Large intestine (tissue), 3 donors: ENCODE measurements at regions not wholly inside any gene's neighbourhood (a gene's known extent, or its start where the extent isn't known, plus 50 kb on each side); places are given as distances from the start of the nearest gene placed in this dataset.

Experiments
- DNase-seq, 2 donors: peaks; one replicate each; pipeline versions ENCODE4 v3.0.0 to v3.0.0-alpha.2; 2013
- H3K27ac ChIP-seq: one replicate; pipeline ENCODE4 v1.5.1; 2013; ENCODE audit warnings: low read length
- H3K27me3 ChIP-seq: 2 replicates; pipeline ENCODE4 v1.6.1; 2013; ENCODE audit warnings: low read length; ENCODE audit not compliant: control insufficient read depth, insufficient read depth
- H3K36me3 ChIP-seq: 2 replicates; pipeline ENCODE4 v1.6.1; 2013; ENCODE audit warnings: low read length; ENCODE audit not compliant: control insufficient read depth, insufficient read depth
- H3K4me1 ChIP-seq: one replicate; pipeline ENCODE4 v1.6.1; 2013; ENCODE audit warnings: low read length; ENCODE audit not compliant: control insufficient read depth, insufficient read depth
- H3K4me3 ChIP-seq: one replicate; pipeline ENCODE4 v1.5.1; 2013; ENCODE audit warnings: low read length
- H3K9me3 ChIP-seq: one replicate; pipeline ENCODE4 v1.6.1; 2013; ENCODE audit warnings: mild to moderate bottlenecking, low read depth, low read length, moderate library complexity; ENCODE audit not compliant: control insufficient read depth
- WGBS: methylation state at CpG from one replicate; pipeline ENCODE4 v1.1.5; 2013; ENCODE audit warnings: low lambda C conversion rate; ENCODE audit not compliant: insufficient coverage; 5-methylcytosine and 5-hydroxymethylcytosine counted together

GRCh38 chr1:81471255-81471654 lies 329.5 kb upstream of the ADGRL2 start:
- 90% methylated on average over 2 of the region's 2 CpGs for WGBS
- Histone ChIP-seq H3K4me1 (no peaks in the 10 kb centered on the region), H3K36me3 (no peaks in the 10 kb centered on the region), H3K27me3 (no peaks in the 10 kb centered on the region), H3K27ac (no peak overlapping the region), H3K9me3 (no peaks in the 10 kb centered on the region), H3K4me3 (no peak overlapping the region)
- DNase-seq: no peak

GRCh38 chr1:81470275-81470674 lies 330.5 kb upstream of the ADGRL2 start:
- DNase-seq: no peak
- H3K27ac ChIP-seq: no peak overlapping the region
- 86% methylated on average over 2 of the region's 3 CpGs for WGBS
- no peaks in the 10 kb centered on the region for H3K4me1 ChIP-seq
- no peaks in the 10 kb centered on the region for H3K36me3 ChIP-seq
- no peak overlapping the region for H3K4me3 ChIP-seq
- H3K9me3 ChIP-seq: no peaks in the 10 kb centered on the region
- no peaks in the 10 kb centered on the region for H3K27me3 ChIP-seq

DNA sequence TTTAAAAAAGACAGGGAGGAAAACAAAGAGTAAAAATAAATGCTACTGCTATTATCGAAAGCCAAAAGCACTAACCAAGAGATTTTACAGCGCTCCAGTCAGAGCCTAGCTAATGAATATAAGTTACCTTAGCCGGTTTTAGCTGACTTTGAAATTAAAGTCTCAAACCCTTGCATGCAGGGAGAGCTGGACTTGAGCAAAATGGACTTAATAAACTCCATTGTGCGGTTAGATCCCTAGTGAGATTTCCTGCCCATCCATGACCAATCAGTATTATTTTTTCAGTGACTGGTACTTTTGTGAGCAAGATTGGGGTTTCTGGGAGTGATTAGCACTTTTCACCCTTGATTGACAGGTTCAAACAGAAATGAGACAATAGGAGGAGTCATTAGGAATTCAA lies 333.4 kb upstream of the ADGRL2 start:
- Histone ChIP-seq H3K9me3 (no peaks in the 10 kb centered on the region), H3K36me3 (no peaks in the 10 kb centered on the region), H3K27me3 (no peaks in the 10 kb centered on the region), H3K4me1 (no peaks in the 10 kb centered on the region), H3K4me3 (no peak overlapping the region), H3K27ac (no peak overlapping the region)
- WGBS: 95% methylated on average over 3 of the region's 4 CpGs
- DNase-seq: no peak

- WGBS: 40% methylated on average over 2 of the region's 4 CpGs
- peak; percentile 13 to 37 for DNase-seq
These were observed 333.8 kb upstream of the ADGRL2 start for GRCh38 chr1:81466961-81467360.

GRCh38 chr1:81463936-81464837 lies 336.5 kb upstream of the ADGRL2 start:
- no peak overlapping the region for H3K4me3 ChIP-seq
- DNase-seq: no peak
- WGBS: 82% methylated on average over 3 of the region's 8 CpGs

More at GRCh38 chr1:81466961-81467360, 333.8 kb upstream of the ADGRL2 start:
- Histone ChIP-seq H3K4me3 (no peak overlapping the region), H3K9me3 (no peaks in the 10 kb centered on the region), H3K36me3 (no peaks in the 10 kb centered on the region), H3K27me3 (no peaks in the 10 kb centered on the region), H3K4me1 (no peaks in the 10 kb centered on the region), H3K27ac (no peak overlapping the region)

DNA sequence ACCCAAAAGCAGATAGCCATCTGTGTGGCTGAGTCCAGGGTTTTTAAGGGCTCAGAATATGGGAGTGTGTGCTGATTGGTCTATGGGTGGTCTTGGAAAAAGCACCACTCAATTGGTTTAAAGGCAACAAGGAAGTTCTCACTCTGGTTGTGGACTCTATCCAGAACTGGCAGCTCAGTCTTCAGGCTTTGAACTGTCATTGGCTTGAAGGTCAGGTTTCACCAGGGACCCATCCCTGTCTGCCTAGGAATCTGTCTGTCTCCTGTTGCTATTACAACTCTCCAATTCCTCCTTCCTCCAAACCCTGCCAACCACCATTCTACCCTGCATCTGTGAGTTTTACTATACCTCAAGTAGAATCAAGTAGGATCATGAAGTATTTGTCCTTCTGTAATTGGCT lies 341.7 kb upstream of the ADGRL2 start:
- no peak overlapping the region for H3K4me3 ChIP-seq
- no peaks in the 10 kb centered on the region for H3K27me3 ChIP-seq
- DNase-seq: no peak
- no peaks in the 10 kb centered on the region for H3K4me1 ChIP-seq
- H3K27ac ChIP-seq: no peak overlapping the region
- H3K36me3 ChIP-seq: no peaks in the 10 kb centered on the region
- H3K9me3 ChIP-seq: no peaks in the 10 kb centered on the region

More at GRCh38 chr1:81463936-81464837, 336.5 kb upstream of the ADGRL2 start:
- H3K4me1 ChIP-seq: no peaks in the 10 kb centered on the region
- no peaks in the 10 kb centered on the region for H3K27me3 ChIP-seq
- H3K9me3 ChIP-seq: no peaks in the 10 kb centered on the region
- H3K27ac ChIP-seq: no peak overlapping the region
- H3K36me3 ChIP-seq: no peaks in the 10 kb centered on the region

GRCh38 chr1:81458186-81458585 lies 342.5 kb upstream of the ADGRL2 start:
- WGBS: no CpG with 5 or more reads among the region's 4 CpGs
- no peaks in the 10 kb centered on the region for H3K36me3 ChIP-seq
- no peaks in the 10 kb centered on the region for H3K27me3 ChIP-seq
- DNase-seq: no peak
- H3K27ac ChIP-seq: no peak overlapping the region
- no peaks in the 10 kb centered on the region for H3K9me3 ChIP-seq
- no peak overlapping the region for H3K4me3 ChIP-seq
- no peaks in the 10 kb centered on the region for H3K4me1 ChIP-seq

GRCh38 chr1:81455481-81455880 lies 345.3 kb upstream of the ADGRL2 start:
- Histone ChIP-seq H3K27ac (no peak overlapping the region), H3K4me3 (no peak overlapping the region), H3K9me3 (no peaks in the 10 kb centered on the region), H3K4me1 (peaks cover 7% of the 10 kb centered on the region), H3K36me3 (no peaks in the 10 kb centered on the region), H3K27me3 (no peaks in the 10 kb centered on the region)
- WGBS: 98% methylated on average over 3 of the region's 4 CpGs
- no peak for DNase-seq

DNA sequence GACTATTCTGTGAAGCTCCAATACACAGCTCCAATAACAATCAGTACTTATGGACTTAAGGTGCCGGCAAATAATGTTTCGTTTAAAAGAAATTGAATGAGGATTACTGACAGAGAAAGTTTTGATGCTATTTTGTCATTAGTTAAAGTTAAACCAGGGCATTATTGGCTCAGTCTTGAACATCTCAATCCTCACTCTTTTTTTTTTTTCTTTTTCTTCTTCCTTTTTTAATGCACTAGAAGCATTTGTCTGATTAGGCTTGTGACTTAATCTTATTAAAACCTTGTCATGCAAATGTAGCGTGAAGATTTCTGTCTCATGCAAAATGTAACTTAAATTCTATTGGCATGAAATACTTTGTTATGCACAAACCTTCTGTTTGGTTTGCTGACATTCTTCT lies 346.8 kb upstream of the ADGRL2 start:
- WGBS: 41% methylated on average over 2 of the region's 3 CpGs
- Histone ChIP-seq H3K4me3 (no peak overlapping the region), H3K9me3 (no peaks in the 10 kb centered on the region), H3K27ac (no peak overlapping the region), H3K36me3 (no peaks in the 10 kb centered on the region), H3K27me3 (no peaks in the 10 kb centered on the region), H3K4me1 (peaks cover 7% of the 10 kb centered on the region)
- no peak for DNase-seq

DNA sequence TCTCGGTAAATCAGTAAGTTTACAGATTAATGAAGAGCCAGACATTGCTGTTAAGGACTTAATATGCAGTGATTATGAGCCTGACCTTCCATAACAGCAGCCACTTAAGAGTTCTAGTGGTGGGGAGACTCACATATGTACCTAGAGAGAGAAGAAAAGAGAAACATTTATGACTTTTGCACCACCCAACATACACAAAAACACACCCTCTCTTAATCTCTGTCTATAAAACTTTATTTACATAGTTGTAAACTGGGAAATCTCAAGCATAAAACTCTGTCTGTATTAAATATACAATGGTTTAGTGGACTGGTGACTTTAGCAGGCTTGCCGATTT lies 347.4 kb upstream of the ADGRL2 start:
- Histone ChIP-seq H3K9me3 (no peaks in the 10 kb centered on the region), H3K27me3 (no peaks in the 10 kb centered on the region), H3K4me1 (peaks cover 7% of the 10 kb centered on the region), H3K36me3 (no peaks in the 10 kb centered on the region), H3K4me3 (peak overlapping the region; percentile 30), H3K27ac (peak overlapping the region; percentile 62)
- no CpG with 5 or more reads among the region's 2 CpGs for WGBS
- peak in 1 of 2 donors; percentile 49 for DNase-seq
